HG03039 (cell line): ENCODE measurements at regions not wholly inside any gene's neighbourhood (a gene's known extent, or its start where the extent isn't known, plus 50 kb on each side); places are given as distances from the start of the nearest gene placed in this dataset.
"Not testable (repeated sequence)": the region's sequence is repeated elsewhere in the genome, so short reads cannot be mapped to it uniquely, and the experiment has no call there.

ENCODE experiments used
- ATAC-seq: cut with Tn5 transposase; IDR thresholded peaks from one replicate; pipeline ENCODE4 v1.9.1; 2021; ENCODE audit warnings: mild to moderate bottlenecking, moderate library complexity; ENCODE audit not compliant: unreplicated experiment

GRCh38 chr14:66001356-66001755 lies 484.8 kb upstream of the CCDC196 start:
- ATAC-seq: no peak

GRCh38 chr14:66003082-66003730 lies 483.0 kb upstream of the CCDC196 start:
- ATAC-seq: no peak

GRCh38 chr14:66005900-66006434 lies 480.2 kb upstream of the CCDC196 start:
- ATAC-seq: no peak

GRCh38 chr14:66008631-66009030 lies 477.5 kb upstream of the CCDC196 start:
- ATAC-seq: no peak

GRCh38 chr14:66009089-66009488 lies 477.1 kb upstream of the CCDC196 start:
- ATAC-seq: no peak

- ATAC-seq: no peak
These were observed 475.5 kb upstream of the CCDC196 start for GRCh38 chr14:66010695-66011094.

- ATAC-seq: no peak
These were observed 474.3 kb upstream of the CCDC196 start for GRCh38 chr14:66011855-66012254.

GRCh38 chr14:66013607-66014006 lies 472.6 kb upstream of the CCDC196 start:
- ATAC-seq: not testable (repeated sequence)

GRCh38 chr14:66015071-66015780 lies 470.9 kb upstream of the CCDC196 start:
- no peak for ATAC-seq

GRCh38 chr14:66017927-66018326 lies 468.2 kb upstream of the CCDC196 start:
- ATAC-seq: no peak

- no peak for ATAC-seq
These were observed 463.6 kb upstream of the CCDC196 start for GRCh38 chr14:66022526-66022925.

GRCh38 chr14:66025779-66026178 lies 460.4 kb upstream of the CCDC196 start:
- ATAC-seq: no peak

- not testable (repeated sequence) for ATAC-seq
These were observed 454.2 kb upstream of the CCDC196 start for GRCh38 chr14:66031981-66032380.

GRCh38 chr14:66032800-66033199 lies 453.4 kb upstream of the CCDC196 start:
- ATAC-seq: no peak

- ATAC-seq: no peak
These were observed 449.6 kb upstream of the CCDC196 start for GRCh38 chr14:66036547-66036946.

- no peak for ATAC-seq
These were observed 448.8 kb upstream of the CCDC196 start for GRCh38 chr14:66037361-66037760.

GRCh38 chr14:66038212-66038611 lies 448.0 kb upstream of the CCDC196 start:
- no peak for ATAC-seq

- ATAC-seq: no peak
These were observed 447.6 kb upstream of the CCDC196 start for GRCh38 chr14:66038618-66039017.

GRCh38 chr14:66039495-66039894 lies 446.7 kb upstream of the CCDC196 start:
- no peak for ATAC-seq

GRCh38 chr14:66041582-66041981 lies 444.6 kb upstream of the CCDC196 start:
- ATAC-seq: no peak

- no peak for ATAC-seq
These were observed 442.2 kb upstream of the CCDC196 start for GRCh38 chr14:66043921-66044320.

GRCh38 chr14:66045572-66046021 lies 440.6 kb upstream of the CCDC196 start:
- ATAC-seq: no peak
